Ascending aorta (tissue), 2 donors: ENCODE measurements at regions not wholly inside any gene's neighbourhood (a gene's known extent, or its start where the extent isn't known, plus 50 kb on each side); places are given as distances from the start of the nearest gene placed in this dataset.

Experiments used
- DNase-seq, 2 donors: peaks; one replicate each; pipeline ENCODE4 v3.0.0-alpha.2; 2019; ENCODE audit warnings: low spot score in 2 of 2
- H3K27ac ChIP-seq, 2 donors: fragments of 200-600 bp; sonication (generic); one replicate each; pipeline ENCODE4 v1.5.1; 2016 to 2017; ENCODE audit warnings: mild to moderate bottlenecking in 1 of 2
- H3K27me3 ChIP-seq: fragments of 200-600 bp; sonication (generic); one replicate; pipeline ENCODE4 v1.5.1; 2017
- H3K36me3 ChIP-seq, 2 donors: fragments of 200-600 bp; sonication (generic); one replicate each; pipeline ENCODE4 v1.5.1; 2016
- H3K4me1 ChIP-seq, 2 donors: fragments of 200-600 bp; sonication (generic); one replicate each; pipeline ENCODE4 v1.5.1; 2016 to 2017; ENCODE audit warnings: mild to moderate bottlenecking in 1 of 2
- H3K4me3 ChIP-seq, 2 donors: fragments of 200-600 bp; sonication (generic); one replicate each; pipeline ENCODE4 v1.5.1; 2016 to 2017; ENCODE audit warnings: mild to moderate bottlenecking in 1 of 2
- H3K9me3 ChIP-seq, 2 donors: fragments of 200-600 bp; sonication (generic); one replicate each; pipeline ENCODE4 v1.5.1; 2016
- CTCF ChIP-seq, 3 experiments: fragments of 200-600 bp in 2 of 3; fragments of 450-650 bp in 1 of 3; sonication (generic) in 2 of 3; IDR thresholded peaks; one replicate each; pipeline ENCODE4 v1.5.1; 2016 to 2019; ENCODE audit warnings: antibody characterized with exemption in 3 of 3, mild to moderate bottlenecking in 1 of 3, moderate library complexity in 1 of 3
- intact Hi-C: fragments of 100-400 bp; cut with DNase I; formaldehyde crosslinking; loops from one replicate; pipeline ENCODE4 v1.15.1; 2023

GRCh38 chr4:149211876-149212275 lies 603.8 kb downstream of the IQCM start:
- Histone ChIP-seq H3K27ac (no peak overlapping the region), H3K36me3 (no peaks in the 10 kb centered on the region), H3K4me1 (no peaks in the 10 kb centered on the region), H3K9me3 (no peaks in the 10 kb centered on the region), H3K4me3 (no peak overlapping the region), H3K27me3 (no peaks in the 10 kb centered on the region)
- TF ChIP-seq CTCF (IDR thresholded peaks at IDR 0.05) = no peak
- DNase-seq = no peak
- intact Hi-C loops = no loop called here

- DNase-seq = no peak
- H3K4me1 ChIP-seq = no peaks in the 10 kb centered on the region
- H3K27me3 ChIP-seq = no peaks in the 10 kb centered on the region
- TF ChIP-seq CTCF (IDR thresholded peaks at IDR 0.05) = no peak
- H3K36me3 ChIP-seq = no peaks in the 10 kb centered on the region
- no peak overlapping the region for H3K27ac ChIP-seq
- no peaks in the 10 kb centered on the region for H3K9me3 ChIP-seq
- no peak overlapping the region for H3K4me3 ChIP-seq
- intact Hi-C loops = no loop called here
These were observed 612.2 kb downstream of the IQCM start for GRCh38 chr4:149203256-149204001.

GRCh38 chr4:149202117-149202516 lies 613.5 kb downstream of the IQCM start:
- no peaks in the 10 kb centered on the region for H3K9me3 ChIP-seq
- no peaks in the 10 kb centered on the region for H3K36me3 ChIP-seq
- TF ChIP-seq CTCF (IDR thresholded peaks at IDR 0.05) = no peak
- intact Hi-C loops = no loop called here
- no peaks in the 10 kb centered on the region for H3K27me3 ChIP-seq
- no peak for DNase-seq
- no peaks in the 10 kb centered on the region for H3K4me1 ChIP-seq
- no peak overlapping the region for H3K27ac ChIP-seq
- no peak overlapping the region for H3K4me3 ChIP-seq

GRCh38 chr4:149199594-149199993 lies 616.0 kb downstream of the IQCM start:
- intact Hi-C loops = no loop called here
- no peak for DNase-seq
- TF ChIP-seq CTCF (IDR thresholded peaks at IDR 0.05) = no peak
- H3K4me1 ChIP-seq = no peaks in the 10 kb centered on the region
- no peaks in the 10 kb centered on the region for H3K36me3 ChIP-seq
- no peaks in the 10 kb centered on the region for H3K27me3 ChIP-seq
- no peaks in the 10 kb centered on the region for H3K9me3 ChIP-seq
- no peak overlapping the region for H3K4me3 ChIP-seq
- no peak overlapping the region for H3K27ac ChIP-seq

GRCh38 chr4:149194061-149194460 lies 621.6 kb downstream of the IQCM start:
- Histone ChIP-seq H3K27ac (no peak overlapping the region), H3K36me3 (no peaks in the 10 kb centered on the region), H3K9me3 (no peaks in the 10 kb centered on the region), H3K4me3 (no peak overlapping the region), H3K4me1 (no peaks in the 10 kb centered on the region), H3K27me3 (no peaks in the 10 kb centered on the region)
- DNase-seq = no peak
- intact Hi-C loops = no loop called here
- no peak for TF ChIP-seq CTCF (IDR thresholded peaks at IDR 0.05)

- H3K4me1 ChIP-seq = no peaks in the 10 kb centered on the region
- no peaks in the 10 kb centered on the region for H3K27me3 ChIP-seq
- no peak for DNase-seq
- no peaks in the 10 kb centered on the region for H3K9me3 ChIP-seq
- intact Hi-C loops = no loop called here
- H3K27ac ChIP-seq = no peak overlapping the region
- H3K4me3 ChIP-seq = no peak overlapping the region
- TF ChIP-seq CTCF (IDR thresholded peaks at IDR 0.05) = no peak
- no peaks in the 10 kb centered on the region for H3K36me3 ChIP-seq
These were observed 627.9 kb downstream of the IQCM start for GRCh38 chr4:149187726-149188125.
